Chondrocyte (in vitro differentiated cells): ENCODE measurements at regions not wholly inside any gene's neighbourhood (a gene's known extent, or its start where the extent isn't known, plus 50 kb on each side); places are given as distances from the start of the nearest gene placed in this dataset.
A peak's percentile ranks its signal among the peaks of the same experiment; 100 is the strongest.

Experiments
- DNase-seq: peaks from one replicate; pipeline ENCODE4 v3.0.0; 2021; ENCODE audit warnings: mixed read lengths, low spot score
- H3K27ac Mint-ChIP-seq: one replicate; pipeline ENCODE4 v1.8.0; 2021; ENCODE audit warnings: mild to moderate bottlenecking, moderate library complexity, mixed read lengths; ENCODE audit not compliant: unreplicated experiment
- H3K27me3 Mint-ChIP-seq: 2 replicates; pipeline ENCODE4 v1.8.0; 2021; ENCODE audit warnings: low read depth, mixed read lengths
- H3K36me3 Mint-ChIP-seq: 2 replicates; pipeline ENCODE4 v1.8.0; 2021; ENCODE audit warnings: low read depth, mixed read lengths
- H3K4me1 Mint-ChIP-seq: 2 replicates; pipeline ENCODE4 v1.8.0; 2021; ENCODE audit warnings: low read depth, mild to moderate bottlenecking, mixed read lengths
- H3K4me3 Mint-ChIP-seq: one replicate; pipeline ENCODE4 v1.8.0; 2021; ENCODE audit warnings: mild to moderate bottlenecking, moderate library complexity, mixed read lengths; ENCODE audit not compliant: unreplicated experiment
- H3K9me3 Mint-ChIP-seq: 2 replicates; pipeline ENCODE4 v1.8.0; 2021; ENCODE audit warnings: low read depth, mixed read lengths
- CTCF ChIP-seq: fragments of 200-600 bp; sonication (generic); IDR thresholded peaks from 2 replicates; pipeline ENCODE4 v1.5.0; 2021; ENCODE audit warnings: antibody characterized with exemption, mild to moderate bottlenecking, moderate library complexity

DNA sequence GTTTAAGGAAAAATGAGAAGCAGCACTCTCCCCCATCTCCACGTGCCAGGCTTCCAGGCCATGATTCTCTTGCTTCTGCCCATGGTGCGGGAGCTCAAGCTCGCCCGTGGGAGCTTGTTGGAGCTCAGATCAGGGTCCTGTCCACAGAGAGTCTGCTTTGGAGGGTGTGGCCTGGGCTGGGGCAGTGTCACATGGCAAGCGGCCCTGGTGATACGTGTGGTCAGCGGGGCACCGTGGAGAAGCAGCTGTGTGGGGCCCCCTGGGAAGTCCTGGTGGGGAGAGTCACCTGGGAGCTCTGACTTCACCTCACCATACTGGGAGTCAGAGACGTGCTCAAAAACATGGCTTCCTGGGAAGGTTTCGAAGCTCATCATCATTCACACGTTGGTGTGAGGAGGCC, 275.3 kb downstream of the GADD45G start:
- Mint-ChIP-seq H3K27me3 (no peaks in the 10 kb centered on the region), H3K36me3 (no peaks in the 10 kb centered on the region), H3K27ac (no peak overlapping the region), H3K4me3 (no peak overlapping the region), H3K4me1 (peaks cover 37% of the 10 kb centered on the region), H3K9me3 (no peaks in the 10 kb centered on the region)
- DNase-seq, result peak; percentile 64
- no peak for TF ChIP-seq CTCF

GRCh38 chr9:89880721-89881120, 275.9 kb downstream of the GADD45G start:
- Mint-ChIP-seq H3K27ac (no peak overlapping the region), H3K4me3 (no peak overlapping the region), H3K4me1 (peaks cover 37% of the 10 kb centered on the region), H3K9me3 (no peaks in the 10 kb centered on the region), H3K27me3 (no peaks in the 10 kb centered on the region), H3K36me3 (no peaks in the 10 kb centered on the region)
- peak; percentile 44 for DNase-seq
- TF ChIP-seq CTCF, result no peak

- TF ChIP-seq CTCF, result no peak
- Mint-ChIP-seq H3K4me1 (peaks cover 44% of the 10 kb centered on the region), H3K27ac (no peak overlapping the region), H3K27me3 (no peaks in the 10 kb centered on the region), H3K4me3 (no peak overlapping the region), H3K9me3 (no peaks in the 10 kb centered on the region), H3K36me3 (no peaks in the 10 kb centered on the region)
- DNase-seq, result no peak
These were observed 276.6 kb downstream of the GADD45G start for GRCh38 chr9:89881431-89881830.

GRCh38 chr9:89882930-89883361, 278.1 kb downstream of the GADD45G start:
- peak; percentile 24 for DNase-seq
- Mint-ChIP-seq H3K4me3 (no peak overlapping the region), H3K27me3 (no peaks in the 10 kb centered on the region), H3K27ac (no peak overlapping the region), H3K9me3 (no peaks in the 10 kb centered on the region), H3K4me1 (peaks cover 54% of the 10 kb centered on the region), H3K36me3 (no peaks in the 10 kb centered on the region)
- TF ChIP-seq CTCF, result no peak

GRCh38 chr9:89883401-89884341, 278.9 kb downstream of the GADD45G start:
- DNase-seq, result peak; percentile 51
- H3K36me3 Mint-ChIP-seq, result no peaks in the 10 kb centered on the region

More at GRCh38 chr9:89883401-89884341, 278.9 kb downstream of the GADD45G start:
- Mint-ChIP-seq H3K4me3 (no peak overlapping the region), H3K9me3 (no peaks in the 10 kb centered on the region), H3K27me3 (no peaks in the 10 kb centered on the region), H3K27ac (no peak overlapping the region), H3K4me1 (peaks cover 47% of the 10 kb centered on the region)
- TF ChIP-seq CTCF, result no peak
